GM18868 (cell line): ENCODE measurements at regions not wholly inside any gene's neighbourhood (a gene's known extent, or its start where the extent isn't known, plus 50 kb on each side); places are given as distances from the start of the nearest gene placed in this dataset.
A peak's percentile ranks its signal among the peaks of the same experiment; 100 is the strongest.

Source experiments
- ATAC-seq: cut with Tn5 transposase; IDR thresholded peaks from one replicate; pipeline ENCODE4 v1.9.1; 2021; ENCODE audit warnings: mild to moderate bottlenecking, moderate library complexity; ENCODE audit not compliant: unreplicated experiment

GRCh38 chr2:195500879-195501278 is 156.1 kb upstream of the SLC39A10 start:
- no peak for ATAC-seq

DNA sequence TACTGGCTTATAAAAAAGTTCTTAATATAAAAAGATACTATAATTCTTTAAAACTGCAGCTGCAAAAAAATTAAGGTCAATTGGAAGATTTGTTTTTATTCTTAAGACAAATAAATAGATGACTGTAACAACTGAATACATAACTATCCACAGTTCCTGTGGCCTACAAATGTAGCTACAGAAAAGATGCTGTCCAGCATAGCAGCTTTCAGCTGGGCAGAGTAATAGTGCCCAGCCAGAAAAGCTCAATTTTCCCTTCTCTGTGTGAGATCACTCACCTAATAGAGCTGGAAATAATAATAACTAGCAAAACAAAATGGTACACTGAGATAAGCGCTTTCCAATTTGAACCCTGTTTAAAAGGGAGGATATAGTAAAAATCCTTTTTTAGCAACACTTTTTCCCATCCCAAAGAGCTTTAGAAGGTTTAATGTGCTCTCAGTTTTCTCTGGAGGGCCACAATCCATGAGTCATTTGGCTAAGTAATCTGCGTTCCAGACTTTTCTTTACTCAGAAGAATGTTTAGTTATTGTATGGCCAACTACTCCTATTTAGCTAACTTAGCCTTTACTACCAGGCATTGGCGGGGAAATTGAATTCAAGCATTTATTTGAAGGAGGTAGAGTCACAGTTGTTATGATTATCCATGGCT is 158.1 kb upstream of the SLC39A10 start:
- no peak for ATAC-seq

DNA sequence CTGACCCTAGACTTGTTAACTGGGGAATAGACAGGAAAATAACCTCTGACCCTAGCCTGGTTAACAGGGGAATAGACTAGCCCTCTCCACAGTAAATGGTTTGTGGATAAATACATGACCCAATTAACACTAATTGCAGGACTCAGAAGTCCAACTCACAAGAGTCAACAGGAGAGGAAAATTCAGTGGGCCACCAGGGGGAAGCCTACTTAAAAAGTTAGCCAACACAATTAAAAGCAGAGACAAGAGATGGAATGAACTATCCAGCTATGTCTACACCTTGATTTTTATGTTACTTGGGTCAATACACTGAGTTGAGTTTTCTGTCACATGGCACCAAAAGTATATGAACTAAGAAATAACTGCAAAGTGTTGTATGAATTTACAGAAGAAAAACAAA is 158.8 kb upstream of the SLC39A10 start:
- ATAC-seq, result peak; percentile 71

DNA sequence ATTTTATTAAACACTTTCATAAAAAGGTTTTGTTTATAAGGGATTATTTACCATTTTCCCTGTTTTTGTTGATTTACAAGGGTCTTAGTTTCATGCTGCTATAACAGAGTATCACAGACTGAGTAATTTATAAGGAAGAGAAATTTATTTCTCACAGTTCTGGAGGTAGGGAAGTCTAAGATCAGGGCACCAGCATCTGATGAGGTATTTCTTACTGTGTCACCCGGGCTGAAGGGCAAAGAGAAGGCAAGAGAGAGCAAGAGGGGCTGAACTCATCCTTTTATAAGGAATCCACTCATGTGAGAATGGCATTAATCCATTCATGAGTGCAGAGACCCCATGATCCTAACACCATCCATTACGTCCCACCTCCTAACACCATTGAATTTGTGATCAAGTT is 160.0 kb upstream of the SLC39A10 start:
- ATAC-seq, result no peak

GRCh38 chr2:195495966-195496365 is 161.1 kb upstream of the SLC39A10 start:
- no peak for ATAC-seq

DNA sequence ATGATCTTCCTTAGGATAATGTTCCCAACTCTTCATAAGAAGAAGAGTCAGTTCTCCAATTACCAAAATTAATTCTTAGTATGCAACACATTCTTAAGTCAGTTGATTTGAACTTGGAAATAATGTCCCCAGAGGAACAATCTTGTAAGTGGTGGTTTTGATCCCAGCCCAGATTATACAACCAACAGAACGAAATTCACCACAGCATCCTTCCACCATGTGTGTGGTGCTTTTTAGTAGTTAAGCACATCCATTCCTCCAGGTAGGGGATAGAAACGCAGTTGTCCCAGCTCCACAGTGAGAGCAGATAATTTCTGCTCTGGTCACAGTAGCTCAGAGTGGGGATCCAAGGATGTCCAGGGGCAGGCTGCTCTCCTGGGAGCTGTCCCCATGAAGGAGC is 161.7 kb upstream of the SLC39A10 start:
- no peak for ATAC-seq

GRCh38 chr2:195494451-195494850 is 162.6 kb upstream of the SLC39A10 start:
- ATAC-seq, result no peak

- no peak for ATAC-seq
Measured at GRCh38 chr2:195493416-195493815, 163.6 kb upstream of the SLC39A10 start.

GRCh38 chr2:195490319-195490718 is 166.7 kb upstream of the SLC39A10 start:
- no peak for ATAC-seq

DNA sequence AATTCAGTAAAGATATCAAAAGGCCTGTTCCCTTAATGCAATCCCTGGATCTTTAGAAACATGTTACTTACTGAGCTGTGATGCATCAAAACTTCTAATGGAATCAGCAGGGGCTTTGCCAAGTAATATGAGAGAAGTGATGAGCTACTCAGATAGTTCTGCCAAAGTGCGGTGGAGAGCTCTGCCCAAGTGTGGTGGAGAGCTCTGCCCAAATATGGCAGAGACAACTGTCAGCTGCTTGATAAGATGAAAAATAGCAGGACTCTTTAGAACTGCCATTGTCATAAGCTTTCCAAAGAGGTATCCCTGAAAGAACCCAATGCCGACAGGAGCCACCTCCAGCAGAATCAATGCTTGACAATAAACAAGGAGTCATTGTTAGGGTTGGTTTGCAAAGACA is 167.9 kb upstream of the SLC39A10 start:
- no peak for ATAC-seq

DNA sequence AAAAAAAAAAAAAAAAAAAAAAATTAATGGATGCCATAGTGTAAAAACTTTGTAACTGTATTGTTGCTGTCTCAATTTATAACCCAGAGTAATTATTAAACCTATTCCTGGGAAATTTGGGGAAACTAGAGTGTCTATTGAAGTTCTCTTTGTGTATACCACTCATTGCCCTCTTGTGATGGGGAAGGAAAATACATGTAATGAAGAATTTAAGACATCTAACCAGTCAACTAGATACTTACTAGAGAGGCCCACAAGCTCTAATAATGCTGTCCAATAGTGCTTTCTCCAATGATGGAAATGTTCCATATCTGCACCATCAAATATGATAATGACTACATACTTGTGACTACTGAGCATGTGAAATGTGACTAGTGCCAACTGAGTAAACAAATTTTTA is 168.5 kb upstream of the SLC39A10 start:
- no peak for ATAC-seq

DNA sequence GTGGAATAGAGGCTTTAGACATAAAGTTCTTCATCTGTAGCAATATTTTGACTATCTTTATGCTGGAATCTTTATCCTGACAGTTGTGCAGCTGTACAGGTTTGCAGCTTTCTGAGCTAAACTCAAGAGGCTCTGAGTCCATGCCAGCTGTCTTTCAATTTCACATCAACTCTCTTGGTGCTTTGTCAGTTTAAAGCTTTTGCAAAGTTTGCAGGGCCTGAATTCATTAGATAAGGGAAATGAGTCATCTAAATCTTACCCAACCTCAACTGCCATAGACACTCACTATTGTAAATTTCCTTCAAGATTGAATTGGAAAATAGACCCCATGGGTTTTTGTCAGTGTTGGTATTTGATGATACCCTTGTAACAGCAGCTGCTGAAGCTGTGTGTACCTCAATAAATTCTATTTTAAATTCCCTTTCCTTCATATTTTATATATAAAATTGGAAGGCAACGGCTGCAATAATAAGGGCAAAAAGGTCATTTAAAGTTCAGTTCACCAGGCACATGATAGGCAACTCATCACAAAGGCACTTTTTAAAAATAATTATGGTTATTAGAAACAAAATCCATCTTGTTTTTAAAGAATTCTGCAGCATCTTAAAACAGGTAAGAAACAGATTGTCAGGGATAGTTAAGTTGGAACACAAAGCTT is 169.9 kb upstream of the SLC39A10 start:
- ATAC-seq, result peak; percentile 89

- no peak for ATAC-seq
Measured at GRCh38 chr2:195486520-195486919, 170.5 kb upstream of the SLC39A10 start.

- ATAC-seq, result no peak
Measured at GRCh38 chr2:195482010-195482409, 175.0 kb upstream of the SLC39A10 start.

- no peak for ATAC-seq
Measured at GRCh38 chr2:195480121-195480520, 176.9 kb upstream of the SLC39A10 start.

GRCh38 chr2:195479407-195479806 is 177.6 kb upstream of the SLC39A10 start:
- no peak for ATAC-seq

GRCh38 chr2:195477996-195478382 is 179.0 kb upstream of the SLC39A10 start:
- ATAC-seq, result no peak

DNA sequence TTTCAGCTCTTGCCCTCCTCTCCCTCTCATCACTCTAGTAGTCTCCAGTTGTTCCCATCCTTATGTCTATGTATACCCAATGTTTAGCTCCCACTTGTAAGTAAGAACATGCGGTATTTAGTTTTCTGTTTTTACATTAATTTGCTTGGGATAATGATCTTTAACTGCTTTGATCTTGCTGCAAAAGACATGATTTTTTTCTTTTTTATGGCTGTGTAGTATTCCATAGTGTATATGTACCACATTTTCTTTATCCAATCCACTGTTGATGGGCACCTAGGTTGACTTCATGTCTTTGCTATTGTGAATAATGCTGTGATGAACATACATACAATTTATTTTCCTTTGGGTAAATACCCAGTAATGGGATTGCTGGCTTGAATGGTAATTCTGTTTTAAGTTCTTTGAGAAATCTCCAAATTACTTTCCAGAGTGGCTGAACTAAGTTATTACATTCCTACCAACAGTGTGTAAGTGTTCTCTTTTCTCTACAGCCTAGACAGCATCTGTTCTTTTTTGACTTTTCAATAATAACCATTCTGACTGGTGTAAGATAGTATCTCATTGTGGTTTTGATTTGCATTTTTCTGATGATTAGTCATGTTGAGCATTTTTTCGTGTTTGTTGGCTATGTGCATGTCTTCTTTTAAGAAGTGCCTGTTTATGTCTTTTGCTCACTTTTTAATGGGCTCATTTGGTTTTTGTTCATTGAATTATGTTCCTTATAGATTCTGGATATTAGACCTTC is 179.6 kb upstream of the SLC39A10 start:
- peak; percentile 65 for ATAC-seq

DNA sequence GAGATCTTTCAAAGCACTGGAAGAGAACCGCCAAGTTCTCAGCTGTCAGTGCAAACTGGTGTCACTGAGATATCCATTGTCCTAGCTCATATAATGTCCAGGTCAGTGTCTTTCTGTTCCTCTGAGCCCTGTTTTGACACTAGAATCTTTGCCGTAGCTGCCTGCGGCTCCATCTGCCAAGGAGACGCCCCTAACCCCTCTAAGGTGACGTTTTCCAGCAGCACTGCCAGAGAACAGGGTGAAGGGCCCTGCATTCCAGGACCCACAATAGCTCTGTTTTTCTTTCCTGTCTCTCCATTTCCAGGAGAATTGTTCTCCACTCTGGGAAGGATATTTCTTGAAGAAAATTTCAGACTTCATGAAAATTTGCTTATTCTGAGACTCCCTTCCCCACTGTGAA is 181.7 kb upstream of the SLC39A10 start:
- ATAC-seq, result no peak

DNA sequence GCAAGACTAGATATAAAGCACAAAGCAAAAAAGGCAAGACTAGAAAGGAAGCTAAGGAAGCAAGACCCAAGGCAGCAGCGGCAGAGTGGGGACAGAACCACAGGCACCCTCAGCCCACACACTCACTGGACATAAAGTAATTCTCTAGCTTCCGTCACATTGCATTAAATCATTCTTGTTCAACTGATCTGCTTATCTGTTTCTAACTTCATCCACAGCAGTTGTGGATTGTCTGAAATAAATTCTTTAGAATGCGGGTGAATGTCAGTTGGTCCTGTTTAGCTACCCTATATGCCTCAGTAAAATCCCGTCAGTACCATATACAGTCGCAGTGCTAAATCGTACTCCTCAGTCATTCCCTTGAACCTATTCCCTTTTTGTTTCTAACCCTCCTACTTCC is 183.2 kb upstream of the SLC39A10 start:
- no peak for ATAC-seq

DNA sequence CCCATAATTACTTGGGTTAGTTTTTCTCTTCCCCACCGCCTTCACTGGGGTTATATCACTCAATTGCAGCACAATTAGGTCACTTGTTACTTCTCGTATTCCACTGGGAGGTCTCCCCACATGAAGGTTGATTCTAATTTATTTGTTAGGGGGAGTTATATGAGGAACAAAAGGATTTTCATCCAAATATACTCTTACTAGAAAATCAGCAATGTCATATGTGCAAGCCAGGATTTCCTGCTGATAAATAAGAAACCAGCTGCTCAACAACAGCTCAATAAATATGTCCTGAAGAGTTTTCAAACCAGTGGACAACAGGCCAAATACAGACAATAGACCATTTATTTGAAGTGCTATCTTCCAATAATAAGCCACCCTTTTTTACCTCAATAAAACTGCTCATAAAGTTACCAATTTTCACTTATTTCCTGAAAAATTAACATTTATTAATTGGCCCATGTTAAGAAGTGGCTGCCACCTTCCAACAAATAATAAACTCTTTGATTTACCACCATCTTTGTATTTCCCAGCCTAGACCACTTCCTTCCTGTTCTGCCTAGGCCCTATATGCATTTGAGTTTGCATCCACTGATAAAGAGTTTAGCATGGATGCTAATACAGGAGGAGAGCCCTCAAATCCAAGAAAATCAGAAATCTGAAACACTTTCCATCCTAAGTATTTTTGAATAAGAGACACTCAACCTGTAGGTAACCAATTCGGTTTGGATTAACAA is 184.4 kb upstream of the SLC39A10 start:
- ATAC-seq, result no peak

GRCh38 chr2:195471807-195472206 is 185.2 kb upstream of the SLC39A10 start:
- no peak for ATAC-seq
